Left ventricle myocardium inferior (tissue), 1 donor: ENCODE measurements at regions not wholly inside any gene's neighbourhood (a gene's known extent, or its start where the extent isn't known, plus 50 kb on each side); places are given as distances from the start of the nearest gene placed in this dataset.
"Not testable (repeated sequence)": the region's sequence is repeated elsewhere in the genome, so short reads cannot be mapped to it uniquely, and the experiment has no call there.

Experiments
- DNase-seq: peaks from one replicate; pipeline ENCODE4 v3.0.0-alpha.2; 2020
- H3K27ac ChIP-seq: fragments of 200-600 bp; replicated peaks from 2 replicates; pipeline ENCODE4 v1.8.0; 2021
- H3K27me3 ChIP-seq: fragments of 200-600 bp; 2 replicates; pipeline ENCODE4 v1.8.0; 2021; ENCODE audit warnings: low read depth
- H3K36me3 ChIP-seq: fragments of 200-600 bp; 2 replicates; pipeline ENCODE4 v1.8.0; 2021
- H3K4me1 ChIP-seq: fragments of 200-600 bp; 2 replicates; pipeline ENCODE4 v1.8.0; 2021
- H3K4me3 ChIP-seq: fragments of 200-600 bp; 2 replicates; pipeline ENCODE4 v1.8.0; 2021; ENCODE audit warnings: mild to moderate bottlenecking, moderate library complexity
- H3K9me3 ChIP-seq: fragments of 200-600 bp; replicated peaks from 2 replicates; pipeline ENCODE4 v1.8.0; 2021
- CTCF ChIP-seq: fragments of 200-600 bp; IDR thresholded peaks from 2 replicates; pipeline ENCODE4 v1.8.0; 2021; ENCODE audit warnings: antibody characterized with exemption, mild to moderate bottlenecking, borderline replicate concordance
- intact Hi-C: fragments of 100-400 bp; cut with micrococcal nuclease; formaldehyde crosslinking; loops from one replicate; pipeline ENCODE4 v1.11.0; 2022
- donor health status: DM: no; HTN: yes; CAD: no; lungs with severe emphysema.

DNA sequence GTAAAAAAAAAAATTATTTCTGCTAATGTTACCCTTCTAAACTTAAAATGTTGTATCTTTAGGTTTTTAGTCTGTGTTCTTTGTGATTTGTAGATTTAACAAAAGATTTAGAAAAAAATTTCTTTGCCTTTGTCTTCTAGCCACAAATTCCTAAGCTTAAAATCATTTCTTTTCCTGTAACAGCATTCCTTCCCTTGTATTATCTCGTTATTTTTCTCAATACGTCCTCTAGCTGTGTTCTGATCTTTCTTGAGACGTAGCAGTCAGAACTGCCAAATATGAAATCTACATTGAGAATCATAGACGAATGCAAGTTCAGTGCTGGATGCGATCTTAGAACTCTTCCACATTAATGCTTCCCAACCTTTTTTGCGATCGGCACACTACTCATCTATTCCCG lies 283.1 kb downstream of the UTRN start:
- intact Hi-C loops = no loop called here

DNA sequence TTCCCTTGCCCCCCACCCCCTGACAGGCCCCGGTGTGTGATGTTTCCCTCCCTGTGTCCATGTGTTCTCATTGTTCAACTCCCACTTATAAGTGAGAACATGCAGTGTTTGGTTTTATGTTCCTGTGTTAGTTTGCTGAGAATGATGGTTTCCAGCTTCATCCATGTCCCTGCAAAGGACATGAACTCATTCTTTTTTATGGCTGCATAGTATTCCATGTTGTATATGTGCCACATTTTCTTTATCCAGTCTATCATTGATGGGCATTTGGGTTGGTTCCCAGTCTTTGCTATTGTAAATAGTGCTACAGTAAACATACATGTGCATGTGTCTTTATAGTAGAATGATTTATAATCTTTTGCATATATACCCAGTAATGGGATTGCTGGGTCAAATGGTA lies 287.4 kb downstream of the UTRN start:
- DNase-seq, H3K9me3 ChIP-seq, H3K27ac ChIP-seq, H3K27me3 ChIP-seq, H3K4me3 ChIP-seq, H3K4me1 ChIP-seq, intact Hi-C loops: not testable (repeated sequence)
- H3K36me3 ChIP-seq = peaks cover 35% of the 10 kb centered on the region

More for the DNA sequence above, 283.1 kb downstream of the UTRN start:
- peaks cover 35% of the 10 kb centered on the region for H3K36me3 ChIP-seq
- no peak overlapping the region for H3K27ac ChIP-seq
- TF ChIP-seq CTCF = no peak
- H3K9me3 ChIP-seq = no peaks in the 10 kb centered on the region
- no peaks in the 10 kb centered on the region for H3K27me3 ChIP-seq
- no peak overlapping the region for H3K4me3 ChIP-seq
- H3K4me1 ChIP-seq = no peaks in the 10 kb centered on the region
- no peak for DNase-seq

- no peaks in the 10 kb centered on the region for H3K4me1 ChIP-seq
- intact Hi-C loops = no loop called here
- no peaks in the 10 kb centered on the region for H3K27me3 ChIP-seq
- no peak overlapping the region for H3K4me3 ChIP-seq
- no peak for DNase-seq
- peaks cover 41% of the 10 kb centered on the region for H3K36me3 ChIP-seq
- no peaks in the 10 kb centered on the region for H3K9me3 ChIP-seq
- no peak for TF ChIP-seq CTCF
- H3K27ac ChIP-seq = no peak overlapping the region
Measured at GRCh38 chr6:144574796-144575195, 289.7 kb downstream of the UTRN start.

GRCh38 chr6:144575327-144575726 lies 290.2 kb downstream of the UTRN start:
- Histone ChIP-seq H3K9me3 (no peaks in the 10 kb centered on the region), H3K4me1 (peaks cover 2% of the 10 kb centered on the region), H3K27me3 (no peaks in the 10 kb centered on the region), H3K27ac (no peak overlapping the region), H3K4me3 (no peak overlapping the region), H3K36me3 (peaks cover 37% of the 10 kb centered on the region)
- no peak for DNase-seq
- intact Hi-C loops = no loop called here
- no peak for TF ChIP-seq CTCF

GRCh38 chr6:144576871-144577270 lies 291.7 kb downstream of the UTRN start:
- H3K9me3 ChIP-seq = no peaks in the 10 kb centered on the region
- intact Hi-C loops = no loop called here
- no peak for DNase-seq
- peaks cover 11% of the 10 kb centered on the region for H3K4me1 ChIP-seq
- H3K4me3 ChIP-seq = no peak overlapping the region
- no peak overlapping the region for H3K27ac ChIP-seq
- H3K27me3 ChIP-seq = no peaks in the 10 kb centered on the region
- H3K36me3 ChIP-seq = peaks cover 31% of the 10 kb centered on the region
- no peak for TF ChIP-seq CTCF

DNA sequence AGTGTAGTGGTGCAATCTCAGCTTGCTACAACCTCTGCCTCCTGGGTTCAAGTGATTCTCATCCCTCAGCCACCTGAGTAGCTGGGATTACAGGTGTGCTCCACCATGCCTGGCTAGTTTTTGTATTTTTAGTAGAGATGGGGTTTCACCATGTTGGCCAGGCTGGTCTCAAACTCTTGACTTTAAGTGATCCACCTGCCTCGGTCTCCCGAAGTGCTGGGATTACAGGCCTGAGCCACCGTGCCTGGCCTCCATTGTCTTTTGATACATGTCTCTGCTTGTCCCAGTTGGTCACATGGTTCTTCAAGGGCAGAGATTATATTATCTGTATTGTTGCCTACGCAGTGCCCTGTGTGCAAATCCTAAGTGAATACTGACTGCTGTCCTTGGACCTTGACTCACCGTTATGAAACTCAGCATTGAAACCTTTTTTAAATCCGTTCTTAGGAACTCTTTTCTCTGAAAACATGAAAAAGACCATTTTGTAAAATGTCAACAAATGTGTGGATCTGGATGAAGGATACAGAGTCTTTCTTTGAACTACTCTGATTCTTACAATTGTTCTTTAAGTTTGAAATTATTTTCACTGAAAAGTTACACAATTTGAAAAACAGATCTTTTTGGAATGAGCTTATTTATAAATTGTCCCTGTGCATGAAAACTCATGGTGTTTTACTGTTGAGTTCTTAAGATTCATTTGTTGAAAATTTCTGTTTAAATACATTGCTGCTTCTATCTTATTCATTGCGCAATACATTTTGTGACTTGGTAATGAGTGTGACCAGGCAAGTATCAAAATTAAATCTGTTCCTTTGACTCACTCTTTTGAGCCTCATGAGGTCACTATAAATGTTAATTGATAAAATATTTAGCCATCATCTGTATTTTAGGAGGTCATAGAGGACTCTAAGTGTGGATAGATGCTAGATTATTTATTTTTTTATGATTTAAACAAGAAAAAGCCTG lies 293.5 kb downstream of the UTRN start:
- DNase-seq = no peak
- H3K4me1 ChIP-seq = peaks cover 29% of the 10 kb centered on the region
- H3K27me3 ChIP-seq = no peaks in the 10 kb centered on the region
- no peak overlapping the region for H3K27ac ChIP-seq
- no peaks in the 10 kb centered on the region for H3K9me3 ChIP-seq
- intact Hi-C loops = no loop called here
- H3K36me3 ChIP-seq = peaks cover 18% of the 10 kb centered on the region
- no peak for TF ChIP-seq CTCF
- no peak overlapping the region for H3K4me3 ChIP-seq
